ENCODE measurements at regions not wholly inside any gene's neighbourhood (a gene's known extent, or its start where the extent isn't known, plus 50 kb on each side); places are given as distances from the start of the nearest gene placed in this dataset.

DNA sequence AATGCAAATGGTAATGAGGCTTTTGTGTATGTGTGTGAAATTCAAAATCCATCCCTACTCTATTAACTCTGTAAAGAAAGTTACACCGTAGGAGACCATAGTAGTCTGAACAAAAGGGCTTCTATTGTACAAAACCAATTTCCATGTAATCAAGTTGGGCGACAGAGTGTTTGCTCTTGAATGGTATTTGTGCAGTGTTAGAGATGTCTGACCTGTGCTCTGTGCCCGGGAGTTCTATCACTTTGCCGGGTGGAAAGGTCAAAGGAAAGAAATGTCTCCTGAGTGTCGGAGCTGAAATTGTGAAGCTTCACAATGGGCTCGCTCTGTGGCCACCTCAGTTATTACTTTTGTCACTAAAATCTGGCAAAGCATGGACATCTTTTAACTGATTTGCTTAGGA lies 312.0 kb downstream of the SAMD5 start:
- DNase-seq (ENCODE audit: low read depth), result no peak

DNA sequence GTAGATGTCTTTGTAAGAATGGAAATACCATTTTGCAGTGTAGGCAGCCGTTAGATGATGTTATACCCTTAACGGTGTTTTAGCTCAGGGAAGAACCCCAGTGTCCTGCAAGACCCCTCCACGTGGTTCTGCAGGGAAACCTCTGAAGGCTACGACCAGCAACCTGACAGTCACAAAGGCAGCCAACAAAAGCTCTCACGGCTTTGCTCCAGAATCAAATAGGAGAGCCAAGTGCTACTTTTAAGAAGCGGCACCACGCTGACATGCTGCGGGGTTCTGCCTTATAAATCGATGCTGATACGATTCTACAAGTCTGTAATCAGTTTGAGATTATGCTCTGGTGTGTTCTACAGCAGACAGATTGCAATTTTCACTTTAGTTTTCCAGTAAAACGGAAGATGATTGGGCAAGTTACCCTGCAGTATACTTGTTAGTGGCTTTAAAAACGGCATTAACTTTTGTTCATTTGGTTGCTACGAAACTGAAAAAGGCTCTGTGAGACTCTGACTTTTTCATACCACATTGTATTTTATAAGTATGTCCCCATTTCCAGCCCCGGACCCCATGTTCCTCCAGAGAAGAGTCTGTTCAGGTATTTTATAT lies 312.9 kb downstream of the SAMD5 start:
- no peak for DNase-seq (ENCODE audit: low read depth)

DNA sequence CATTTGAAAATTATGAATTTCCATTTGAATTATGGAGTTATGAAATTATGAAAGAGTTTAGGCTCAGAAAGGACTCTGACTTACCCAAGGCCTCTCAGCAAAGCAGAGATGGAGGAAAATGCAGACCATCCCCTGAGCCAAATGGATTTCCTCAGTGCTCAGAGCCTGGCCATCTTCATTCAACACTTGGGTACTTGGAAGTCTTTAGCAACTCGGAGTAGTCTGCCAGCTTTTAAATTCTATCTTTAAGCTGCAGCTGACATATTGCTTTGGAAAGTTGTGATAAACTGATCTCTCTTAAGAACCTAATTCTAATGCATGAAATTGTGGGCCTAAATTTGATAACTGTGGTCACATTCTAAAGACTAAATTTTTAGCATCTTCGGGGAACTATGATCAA lies 315.4 kb downstream of the SAMD5 start:
- DNase-seq (ENCODE audit: low read depth), result no peak

DNA sequence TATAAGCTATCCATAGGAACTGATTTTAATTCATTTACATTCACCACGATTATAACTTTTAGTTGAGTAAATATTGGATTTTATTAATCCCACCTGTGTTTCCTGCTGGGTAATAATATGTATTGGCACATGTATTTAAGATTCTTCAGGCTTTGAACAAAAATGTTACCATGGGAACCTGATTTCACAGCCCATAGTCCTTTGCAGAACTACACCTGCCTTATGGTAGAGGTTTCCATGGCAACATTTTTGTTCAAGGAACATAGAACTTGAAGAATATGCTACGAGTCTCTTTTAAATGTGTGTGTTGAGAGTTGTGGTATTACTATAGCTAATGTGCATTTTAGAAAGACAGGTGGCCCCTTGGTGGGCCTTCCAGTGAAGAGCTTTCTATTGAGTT lies 317.4 kb downstream of the SAMD5 start:
- DNase-seq (ENCODE audit: low read depth), result no peak

DNA sequence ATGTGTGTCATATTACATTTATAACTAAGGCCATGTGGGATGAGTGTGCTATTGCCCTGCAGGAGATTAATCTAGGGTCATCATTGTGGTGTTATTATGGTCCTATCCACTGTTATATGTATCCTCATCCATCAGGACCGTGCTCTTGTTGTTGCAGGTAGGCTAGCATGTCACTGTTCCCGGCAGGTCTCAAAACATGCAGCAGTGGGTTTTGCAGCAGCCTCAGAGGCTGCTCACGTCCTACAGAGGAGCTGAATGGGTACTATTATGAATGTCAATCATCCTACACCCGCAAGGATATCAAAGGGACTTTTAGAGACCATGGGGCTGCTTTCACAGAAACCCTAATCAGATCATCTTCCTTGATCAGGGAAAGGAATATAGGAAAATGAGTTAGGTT lies 318.2 kb downstream of the SAMD5 start:
- DNase-seq (ENCODE audit: low read depth), result no peak

DNA sequence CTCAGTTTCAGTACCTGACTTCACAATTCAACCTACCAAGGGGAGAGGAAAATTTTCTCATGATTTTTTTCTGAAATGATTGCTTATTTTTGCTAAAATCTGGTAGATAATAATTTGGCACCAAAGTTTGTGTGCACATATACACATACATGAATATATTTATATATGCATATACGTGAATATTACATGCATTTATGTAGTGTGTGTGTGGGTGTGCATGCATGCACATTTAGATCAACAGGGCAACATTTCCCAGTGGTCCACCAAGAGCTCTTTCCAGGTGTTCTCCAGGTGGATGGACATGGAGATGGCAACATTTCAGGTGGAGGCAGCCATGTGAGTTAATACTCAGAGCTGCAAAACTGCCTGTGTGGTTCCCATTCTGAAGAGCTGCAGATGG lies 320.9 kb downstream of the SAMD5 start:
- no peak for DNase-seq (ENCODE audit: low read depth)

DNA sequence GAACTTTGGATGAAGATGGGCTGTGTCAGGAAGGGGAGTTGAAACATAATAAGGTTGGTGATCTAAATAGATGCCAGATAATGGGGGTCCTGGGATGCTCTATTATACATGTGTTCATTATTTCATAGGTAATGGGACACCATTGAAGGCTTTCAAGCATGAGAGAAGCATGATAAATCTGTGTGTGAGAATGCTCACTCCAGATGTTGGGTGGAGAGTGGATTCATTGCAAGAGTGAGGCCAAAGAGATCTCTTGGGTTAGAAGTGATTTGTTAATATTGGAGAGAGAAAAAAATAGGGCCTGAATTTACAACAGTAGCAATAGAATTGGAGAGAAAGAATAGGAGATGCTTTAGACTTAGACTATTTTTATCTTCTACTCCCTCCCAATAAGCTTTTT lies 321.3 kb downstream of the SAMD5 start:
- no peak for DNase-seq (ENCODE audit: low read depth)

DNA sequence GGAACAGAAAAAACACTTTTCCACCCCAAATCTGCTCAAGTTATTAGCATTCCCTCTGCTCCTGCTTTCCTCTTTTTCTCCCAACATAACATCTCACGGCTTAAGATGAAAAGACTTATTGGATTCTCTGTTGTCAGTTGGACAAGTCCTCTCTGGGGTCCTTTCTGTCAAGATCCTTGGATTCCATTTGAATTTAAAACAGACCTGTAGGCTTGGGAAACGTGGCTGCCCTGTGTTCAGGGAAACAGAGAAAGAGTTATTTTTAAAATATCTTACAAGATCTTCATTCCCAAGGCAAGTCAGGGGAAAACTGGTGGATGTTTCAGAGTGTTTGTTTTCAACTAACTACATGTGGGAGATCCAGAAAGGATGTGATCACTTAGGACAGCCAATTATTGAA lies 322.9 kb downstream of the SAMD5 start:
- DNase-seq (ENCODE audit: low read depth), result no peak

DNA sequence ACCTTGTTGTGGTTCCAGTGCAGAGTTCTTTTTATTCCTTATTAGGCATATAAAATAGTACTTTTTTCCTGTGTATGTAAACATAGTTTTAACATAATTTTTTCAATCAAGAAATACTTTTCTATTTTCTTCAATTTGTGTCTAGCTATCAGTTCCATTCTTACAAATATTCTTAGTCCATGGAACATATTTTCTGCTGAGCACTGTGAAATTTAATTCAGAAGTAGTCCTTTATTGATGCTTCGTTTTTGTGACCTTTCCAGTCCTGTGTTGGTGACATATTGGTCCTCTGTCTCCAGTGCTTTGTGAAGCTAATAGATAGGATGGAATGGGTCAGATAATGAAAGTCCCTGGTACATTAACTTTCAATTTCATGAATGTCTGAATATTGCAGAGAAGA lies 325.1 kb downstream of the SAMD5 start:
- DNase-seq (ENCODE audit: low read depth), result no peak

DNA sequence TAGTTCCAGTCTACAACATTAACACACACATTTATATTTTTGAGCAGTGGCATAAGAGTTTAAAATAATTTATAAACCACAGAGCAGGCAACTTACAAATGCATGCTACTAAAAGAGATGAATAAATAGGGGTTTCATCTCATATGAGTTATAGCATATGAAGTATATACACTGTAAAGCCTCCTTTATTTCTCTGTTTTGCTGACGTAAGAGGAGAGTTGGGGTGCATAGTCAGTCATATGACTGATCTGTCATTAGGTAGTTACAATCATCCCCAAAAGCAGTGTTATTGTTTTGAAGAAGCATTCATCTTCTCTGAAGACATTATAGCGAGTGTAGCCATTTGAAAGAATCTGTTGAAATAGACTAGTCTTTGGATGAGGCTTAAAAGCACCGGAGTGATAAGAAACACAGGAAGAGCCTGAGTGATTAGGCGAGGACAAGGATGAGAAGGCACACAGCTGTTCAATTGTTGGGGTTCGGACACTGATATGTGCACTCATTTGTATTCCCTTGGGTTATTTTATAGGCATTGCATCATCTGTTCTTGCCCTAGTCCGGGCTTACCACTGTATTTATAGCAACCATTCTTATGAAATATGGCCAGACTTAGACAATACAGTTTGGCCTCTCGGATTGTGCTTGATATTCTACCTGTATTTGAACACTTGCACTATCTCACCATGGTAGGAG lies 325.7 kb downstream of the SAMD5 start:
- DNase-seq (ENCODE audit: low read depth), result no peak

DNA sequence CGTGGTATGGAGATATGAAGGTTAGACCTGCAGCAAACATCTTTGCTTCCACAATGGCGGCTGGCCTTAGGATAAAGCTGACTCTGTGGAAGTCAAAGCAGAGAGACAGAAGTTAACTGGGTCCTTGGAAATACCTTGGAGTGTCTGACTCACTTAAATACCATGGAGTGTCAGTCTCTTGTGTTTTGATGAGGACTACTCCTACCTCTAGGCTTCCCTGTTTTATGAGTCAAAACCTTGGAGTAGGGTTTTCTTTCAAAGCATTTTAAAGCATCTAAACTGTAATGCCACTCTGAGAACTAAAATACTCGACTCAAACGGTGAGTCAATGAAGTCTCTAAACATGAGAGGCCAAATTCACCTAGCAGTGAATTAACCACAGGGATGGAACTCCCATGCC lies 329.1 kb downstream of the SAMD5 start:
- no peak for DNase-seq (ENCODE audit: low read depth)

DNA sequence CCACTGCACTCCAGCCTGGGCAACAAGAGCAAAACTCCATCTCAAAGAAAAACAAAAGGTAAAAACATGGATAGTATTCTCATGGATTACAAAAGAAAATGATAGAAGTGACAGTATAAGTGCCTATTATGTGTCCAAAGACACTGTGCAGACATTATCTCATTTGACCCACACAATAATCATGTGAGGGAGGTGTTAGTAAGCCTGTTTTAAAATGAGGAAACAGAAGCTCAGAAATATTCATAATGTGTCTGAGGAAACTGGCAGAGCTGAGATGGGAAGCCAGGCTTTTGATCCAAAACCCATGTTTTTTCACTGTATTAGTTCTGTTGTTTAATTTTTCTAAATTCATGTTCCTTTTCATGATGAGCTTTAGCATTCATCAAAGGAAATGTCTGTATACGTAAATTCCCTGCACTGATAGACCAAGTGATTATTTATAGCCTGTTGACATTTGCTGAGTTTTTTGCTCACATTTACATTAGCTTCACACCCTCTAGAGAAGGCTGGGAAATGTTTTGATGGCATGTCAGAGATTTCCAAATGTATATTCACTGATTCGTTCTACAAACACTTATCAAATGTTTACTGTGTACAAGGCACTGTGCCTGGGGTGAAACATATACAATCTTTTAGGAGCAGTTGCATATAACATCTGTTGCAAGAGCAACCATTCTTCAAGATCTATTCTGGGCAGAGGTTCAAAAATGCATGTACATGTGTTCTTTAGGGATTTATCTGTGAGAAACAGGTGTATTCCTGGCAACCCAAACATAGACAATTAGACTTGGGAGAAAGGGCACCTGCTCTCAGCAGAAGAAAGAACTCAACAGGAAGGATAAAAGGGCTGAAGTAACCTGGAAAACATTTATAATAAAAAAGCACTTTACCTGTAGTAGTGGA lies 331.5 kb downstream of the SAMD5 start:
- no peak for DNase-seq (ENCODE audit: low read depth)

DNA sequence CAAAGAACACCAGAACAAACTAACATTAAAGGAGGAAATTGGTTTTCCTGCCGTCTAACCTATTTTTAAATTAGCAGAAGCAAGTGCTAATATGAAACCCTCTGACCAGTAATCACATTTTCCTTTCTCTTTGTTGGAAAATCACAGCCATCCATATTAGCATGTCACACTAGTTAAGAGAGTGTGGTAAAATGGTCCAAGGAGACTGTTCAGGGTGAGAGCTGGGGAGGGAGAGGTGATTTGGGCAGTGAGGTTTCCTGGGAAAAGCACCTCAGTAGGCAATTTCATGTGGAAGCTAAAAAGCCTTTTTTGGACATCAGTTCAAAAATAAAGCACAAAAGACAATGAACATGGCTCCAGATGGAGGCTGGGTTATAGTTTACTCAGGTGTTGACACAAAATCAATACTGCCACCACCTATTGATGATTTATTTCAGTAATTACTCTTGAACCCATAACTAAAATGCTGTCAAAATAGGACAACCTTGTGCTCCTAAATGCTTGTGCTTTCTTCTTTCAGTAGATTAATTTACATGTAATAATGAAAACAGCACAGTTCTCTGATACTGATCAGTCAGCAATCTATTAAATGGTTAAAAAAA lies 333.2 kb downstream of the SAMD5 start:
- no peak for DNase-seq (ENCODE audit: low read depth)

DNA sequence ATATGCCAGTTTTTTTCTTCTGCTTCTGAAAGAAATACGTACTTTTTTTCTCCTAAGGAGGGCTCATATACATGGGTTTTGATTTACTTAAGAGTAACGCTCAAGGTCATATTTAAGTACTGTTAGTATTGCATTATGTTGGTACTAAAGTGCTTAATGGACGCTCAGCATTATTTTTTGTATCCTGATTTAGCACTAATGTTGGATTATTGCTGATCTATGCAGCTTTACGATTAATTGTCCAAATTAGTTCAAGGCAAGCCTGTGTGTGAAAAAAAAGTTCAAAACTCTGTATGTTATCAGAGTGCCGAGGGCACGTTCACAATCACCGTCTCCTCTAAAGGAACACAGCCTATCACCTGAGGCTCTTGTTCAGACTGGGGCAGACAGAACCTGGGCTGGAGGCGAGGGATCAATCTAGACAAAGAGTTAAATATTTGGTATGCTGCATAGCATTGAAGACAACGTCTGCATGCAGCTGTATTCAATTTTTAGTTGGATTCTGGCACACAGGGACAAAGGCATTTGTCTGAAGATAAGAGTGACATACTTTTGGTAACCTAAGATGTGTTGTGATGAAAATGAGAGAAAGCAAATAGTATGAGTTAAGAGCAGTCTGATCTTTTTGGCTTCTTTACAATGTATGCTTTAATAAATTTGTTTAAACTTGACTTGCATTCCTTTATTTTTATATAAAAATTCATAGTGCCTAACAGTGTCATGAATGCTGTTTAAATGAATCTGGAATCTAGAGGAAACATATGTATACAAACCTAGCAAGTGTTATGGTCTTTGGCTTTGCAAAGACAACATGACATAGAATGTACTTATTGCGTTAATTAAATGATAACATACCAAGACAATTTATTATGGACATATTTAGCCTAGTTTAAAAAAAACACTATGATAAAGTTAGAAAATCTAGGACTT lies 341.2 kb downstream of the SAMD5 start:
- DNase-seq (ENCODE audit: low read depth), result no peak

DNA sequence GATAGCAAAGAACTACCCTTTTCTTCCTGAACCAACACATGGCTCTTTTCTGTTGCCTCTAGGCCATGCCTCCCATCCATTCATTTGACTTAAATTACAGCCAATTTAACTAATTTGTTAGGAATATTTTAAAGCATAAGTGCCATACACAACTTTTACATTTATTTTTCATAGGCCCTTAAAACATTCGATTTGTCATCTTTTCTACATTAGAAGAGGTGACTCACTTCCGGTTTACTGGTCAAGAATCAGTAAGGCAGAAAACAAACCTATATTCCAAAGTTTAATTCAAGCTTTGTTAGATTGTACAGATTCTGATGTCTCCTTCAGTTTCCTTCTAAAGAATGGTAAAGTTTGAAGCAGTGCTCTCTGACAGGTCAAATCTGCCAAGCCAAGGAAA lies 344.3 kb downstream of the SAMD5 start:
- no peak for DNase-seq (ENCODE audit: low read depth)

DNA sequence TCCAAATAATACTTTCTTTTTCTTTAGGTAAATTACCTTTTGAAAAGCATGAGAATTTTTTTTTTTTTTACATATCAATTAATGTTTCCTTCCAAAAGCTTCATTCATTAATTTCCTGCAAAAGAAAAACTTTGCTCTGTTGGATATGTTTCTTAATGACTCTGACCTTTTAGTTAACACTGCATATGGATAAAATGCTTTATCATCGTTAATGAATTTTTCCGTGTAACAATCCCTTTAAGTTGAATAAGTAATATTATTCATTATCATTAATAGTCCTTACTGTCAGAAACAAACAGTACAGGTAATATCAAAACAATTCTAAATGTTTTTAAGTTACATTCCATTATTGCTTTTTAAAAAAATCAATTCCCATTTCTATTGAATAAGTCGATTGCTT lies 345.1 kb downstream of the SAMD5 start:
- DNase-seq (ENCODE audit: low read depth), result no peak

DNA sequence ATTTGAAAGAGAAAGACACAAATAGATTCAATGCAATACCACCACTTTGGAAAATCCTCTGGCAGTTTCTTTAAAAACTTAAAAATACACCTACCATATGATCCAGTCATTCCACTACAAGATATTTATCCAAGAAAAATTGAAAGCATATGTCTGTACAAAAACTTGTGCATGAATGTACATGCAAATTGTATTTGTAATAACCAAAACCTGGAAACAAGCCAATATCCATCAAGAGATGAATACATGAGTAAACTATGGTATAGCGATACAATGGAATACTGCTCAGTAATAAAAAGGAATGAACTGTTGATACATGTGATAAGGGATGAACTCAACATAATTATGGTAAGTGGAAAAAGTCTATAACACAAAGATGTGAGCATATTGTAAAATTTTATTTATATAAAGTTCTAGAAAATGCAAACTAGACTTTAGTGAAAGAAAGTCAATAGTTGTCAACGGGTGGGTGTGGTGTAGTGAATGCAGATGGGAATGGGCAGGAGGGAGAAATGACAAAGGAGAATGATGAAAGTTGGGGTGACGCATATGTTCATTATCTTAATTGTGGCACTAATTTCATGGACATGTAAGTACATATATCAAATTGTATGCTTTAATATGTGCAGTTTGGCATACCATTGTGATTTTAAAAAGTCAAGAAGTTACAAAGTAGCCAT lies 347.5 kb downstream of the SAMD5 start:
- no peak for DNase-seq (ENCODE audit: low read depth)

DNA sequence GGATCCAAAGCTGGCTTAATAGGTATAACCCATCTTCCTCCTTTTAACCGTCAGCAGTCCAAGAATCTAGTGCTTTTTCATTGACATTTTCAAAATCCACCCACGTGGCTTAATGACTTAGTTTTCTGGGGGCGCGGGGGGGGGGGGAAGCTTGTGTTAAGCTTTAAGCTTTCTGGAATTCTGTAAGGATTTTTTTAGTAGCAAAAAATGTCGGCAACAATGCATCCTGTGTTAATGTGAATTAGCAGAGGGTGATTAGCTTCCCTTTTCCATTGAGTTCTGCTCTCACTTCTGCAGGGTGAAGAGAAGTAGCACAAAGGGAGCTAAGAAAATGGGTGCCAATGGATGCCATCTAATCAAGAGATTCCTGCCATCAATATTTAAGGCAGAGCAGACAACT lies 348.2 kb downstream of the SAMD5 start:
- no peak for DNase-seq (ENCODE audit: low read depth)

DNA sequence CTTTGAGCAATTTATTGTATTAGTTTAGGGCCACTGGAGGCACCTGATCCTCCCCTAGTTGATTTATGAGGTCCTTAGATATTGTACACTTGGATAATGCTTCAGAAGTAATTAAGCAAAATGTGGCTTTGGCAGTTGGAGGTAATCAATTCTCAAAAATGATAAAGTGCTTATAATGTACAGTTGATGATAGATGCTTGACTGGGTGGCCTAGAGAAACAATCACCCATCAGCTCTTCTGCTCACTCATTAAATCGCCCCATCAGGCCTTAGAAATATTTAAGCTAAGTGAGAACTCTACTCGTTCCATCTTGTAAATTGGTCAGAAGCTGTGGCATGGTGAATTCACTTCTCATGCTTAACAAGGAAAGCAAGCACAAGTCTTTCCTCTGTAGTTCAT lies 349.9 kb downstream of the SAMD5 start:
- DNase-seq (ENCODE audit: low read depth), result no peak

DNA sequence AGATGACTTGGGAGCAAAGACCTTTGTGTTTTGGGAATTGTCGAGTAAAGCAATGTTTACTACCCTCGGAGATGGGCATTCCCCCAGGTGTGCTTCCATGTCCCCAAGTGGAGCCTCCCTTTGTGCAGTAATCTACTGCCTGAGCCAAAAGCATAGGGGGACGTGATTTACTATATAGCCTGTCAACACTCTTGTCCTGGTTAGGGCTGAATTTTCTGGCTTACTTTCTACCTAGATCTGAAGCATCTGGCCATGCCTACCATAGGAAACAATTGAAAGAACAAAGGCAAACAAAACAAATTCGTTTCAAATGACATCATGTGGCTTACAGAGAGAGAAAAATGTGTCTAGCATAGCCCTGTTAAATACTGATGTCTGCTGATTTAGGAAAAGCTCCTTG lies 350.6 kb downstream of the SAMD5 start:
- DNase-seq (ENCODE audit: low read depth), result no peak

DNA sequence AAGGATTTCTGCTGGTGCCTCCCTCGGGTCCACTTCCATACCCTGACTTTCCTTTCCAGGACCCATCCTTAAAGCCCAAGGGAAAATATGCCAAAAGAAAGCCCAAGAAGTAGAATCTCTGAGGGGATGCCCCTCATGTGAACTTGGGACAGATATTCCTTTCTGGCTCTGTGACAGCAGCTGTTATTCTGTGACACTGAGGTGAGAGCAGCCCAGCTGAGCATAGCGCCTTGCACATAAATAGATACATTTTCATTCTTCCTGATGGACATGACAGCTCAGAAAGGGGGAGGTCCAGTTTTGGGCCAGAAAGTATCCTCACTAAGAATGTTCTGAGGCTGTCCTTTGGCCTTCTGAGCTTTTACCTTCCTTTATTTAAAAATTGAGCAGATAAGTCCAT lies 353.2 kb downstream of the SAMD5 start:
- no peak for DNase-seq (ENCODE audit: low read depth)

All from HS-5 (cell line).